Fibroblast of skin of right quadriceps (primary cell): ENCODE measurements at regions not wholly inside any gene's neighbourhood (a gene's known extent, or its start where the extent isn't known, plus 50 kb on each side); places are given as distances from the start of the nearest gene placed in this dataset.
"Not testable (repeated sequence)": the region's sequence is repeated elsewhere in the genome, so short reads cannot be mapped to it uniquely, and the experiment has no call there.

Experiments used
- DNase-seq: peaks from one replicate; pipeline ENCODE4 v3.0.0-alpha.2; 2013

- DNase-seq = no peak
Observed at GRCh38 chr5:34538026-34538672, 118.0 kb upstream of the RAI14 start.

DNA sequence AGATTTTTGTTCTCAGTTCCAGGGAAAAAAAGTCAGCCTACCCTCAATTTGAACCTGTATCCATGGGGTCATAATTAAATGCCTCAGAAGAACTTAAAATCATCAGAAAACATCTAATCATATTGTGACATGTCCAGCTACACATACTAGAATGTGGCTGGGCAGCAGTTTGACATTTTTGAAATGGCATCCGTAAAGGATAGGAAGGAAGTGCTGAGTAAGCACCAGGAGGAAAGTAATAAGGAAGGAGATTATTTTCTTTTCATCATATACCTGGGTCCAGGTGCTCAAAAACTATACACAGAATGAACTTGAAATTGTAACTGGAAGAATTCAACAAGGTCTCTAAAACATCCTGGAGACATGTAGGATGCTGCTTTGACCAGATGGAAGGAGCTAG, 116.9 kb upstream of the RAI14 start:
- no peak for DNase-seq

DNA sequence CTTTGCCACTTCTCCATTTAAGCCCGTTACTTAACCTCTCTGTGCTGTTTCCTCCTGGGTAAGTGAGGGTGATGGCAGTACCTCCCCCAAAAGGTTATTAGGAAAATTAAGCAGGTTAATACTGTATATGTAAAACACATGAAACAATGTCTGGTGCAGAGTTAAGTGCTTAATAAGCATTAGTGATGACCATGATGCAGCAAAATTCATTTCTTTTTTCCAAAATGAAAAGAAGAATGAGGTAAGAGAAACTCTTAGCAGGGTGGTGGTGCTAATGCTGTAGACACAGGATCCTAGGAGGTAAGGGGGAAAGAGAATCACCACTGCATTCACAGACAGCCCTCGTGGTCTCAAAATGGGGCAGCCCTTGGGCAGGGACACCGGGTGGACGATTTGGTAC, 115.1 kb upstream of the RAI14 start:
- no peak for DNase-seq

DNA sequence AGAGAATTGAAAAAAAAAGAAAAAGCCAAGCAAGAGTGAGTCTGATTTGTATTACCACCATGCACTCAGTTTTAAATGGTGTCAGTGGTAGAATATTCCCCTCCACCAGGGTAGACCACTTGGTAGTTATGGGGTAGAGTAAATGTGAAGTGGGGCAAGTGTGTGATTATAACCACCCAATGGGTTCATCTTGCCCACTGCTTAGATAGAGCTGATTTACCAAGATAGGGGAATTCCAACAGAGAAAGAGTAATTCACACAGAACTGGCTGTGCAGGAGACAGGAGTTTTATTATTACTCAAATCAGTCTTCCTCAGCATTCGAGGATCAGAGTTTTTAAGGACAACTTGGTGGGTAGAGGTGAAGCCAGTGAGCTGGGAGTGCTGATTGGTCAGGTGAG, 113.3 kb upstream of the RAI14 start:
- DNase-seq = no peak

DNA sequence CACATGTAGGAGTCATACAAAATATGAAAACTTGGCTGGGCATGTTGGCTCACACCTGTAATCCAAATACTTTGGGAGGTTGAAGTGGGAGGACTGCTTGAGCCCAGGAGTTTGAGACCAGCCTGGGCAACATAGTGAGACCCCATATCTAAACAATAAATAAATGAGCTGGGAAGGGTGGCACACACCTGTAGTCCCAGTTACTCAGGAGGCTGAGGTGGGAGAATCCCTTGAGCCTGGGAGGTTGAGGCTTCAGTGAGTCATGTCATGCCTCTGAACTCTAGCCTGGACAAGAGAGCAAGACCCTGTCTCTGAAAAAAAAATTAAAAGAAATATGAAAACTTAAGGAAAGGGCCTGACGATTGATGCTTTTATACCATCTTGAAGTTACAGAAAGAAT, 112.4 kb upstream of the RAI14 start:
- DNase-seq = no peak

GRCh38 chr5:34544403-34544802, 111.7 kb upstream of the RAI14 start:
- no peak for DNase-seq

DNA sequence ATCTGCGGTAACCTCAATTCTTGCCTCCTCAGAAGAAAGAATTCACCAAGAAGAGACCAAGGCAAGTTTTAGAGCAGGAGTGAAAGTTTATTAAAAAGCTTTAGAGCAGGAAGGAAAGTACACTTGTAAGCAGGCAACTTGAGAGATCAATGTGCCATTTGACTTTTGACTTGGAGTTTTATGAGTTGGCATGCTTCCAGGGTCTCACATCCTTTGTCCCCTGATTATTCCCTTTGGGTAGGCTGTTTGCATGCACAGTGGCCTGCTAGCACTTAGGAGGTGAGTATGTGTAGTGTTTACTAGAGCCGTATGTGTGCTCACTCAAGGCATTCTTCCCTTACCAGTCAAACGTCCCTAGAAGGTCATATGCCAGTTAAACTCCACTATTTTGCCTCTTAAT, 111.0 kb upstream of the RAI14 start:
- DNase-seq = no peak

DNA sequence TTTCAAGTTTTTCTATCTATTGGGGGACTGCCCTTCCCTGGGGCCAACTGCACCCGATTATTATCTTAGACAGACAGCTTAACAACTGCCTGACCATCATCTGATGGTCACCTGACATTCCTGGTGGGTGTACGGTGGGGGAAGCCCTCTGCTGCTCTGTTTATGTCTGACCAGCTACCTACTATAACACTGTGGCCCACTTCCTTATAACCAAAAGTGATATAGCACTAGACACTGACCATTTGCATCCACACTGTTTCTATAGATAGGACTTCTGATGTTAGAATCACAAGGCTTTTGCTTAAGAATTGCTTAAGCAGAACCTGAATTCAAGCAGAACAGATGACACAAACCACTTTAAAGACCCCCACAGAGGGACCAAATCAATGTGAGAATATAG, 110.5 kb upstream of the RAI14 start:
- no peak for DNase-seq

- no peak for DNase-seq
Observed at GRCh38 chr5:34547300-34548085, 108.6 kb upstream of the RAI14 start.

- no peak for DNase-seq
Observed at GRCh38 chr5:34548086-34548403, 108.1 kb upstream of the RAI14 start.

- DNase-seq = no peak
Observed at GRCh38 chr5:34550247-34550646, 105.9 kb upstream of the RAI14 start.

DNA sequence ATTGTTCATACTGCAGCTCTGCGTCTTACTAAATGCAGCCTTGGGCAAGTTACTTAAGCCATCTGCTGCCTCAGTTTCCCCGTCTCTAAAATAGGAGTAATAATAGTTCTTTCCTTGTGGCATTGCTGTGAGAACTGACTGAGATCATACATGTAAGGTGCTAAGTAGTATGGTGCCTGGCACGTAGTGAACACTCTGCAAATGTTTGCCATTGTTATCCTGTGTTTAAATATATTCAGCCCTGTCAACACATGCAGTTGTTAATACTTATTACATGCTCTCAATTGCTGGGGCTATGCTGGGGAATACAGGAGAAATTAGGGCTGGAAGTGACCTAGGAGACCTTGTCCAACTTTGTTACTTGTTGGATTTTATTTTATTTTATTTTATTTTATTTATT, 105.2 kb upstream of the RAI14 start:
- no peak for DNase-seq

GRCh38 chr5:34551911-34552433, 104.2 kb upstream of the RAI14 start:
- DNase-seq = no peak

GRCh38 chr5:34552686-34553085, 103.4 kb upstream of the RAI14 start:
- no peak for DNase-seq

GRCh38 chr5:34553581-34553980, 102.5 kb upstream of the RAI14 start:
- no peak for DNase-seq

GRCh38 chr5:34554641-34555040, 101.5 kb upstream of the RAI14 start:
- no peak for DNase-seq

- no peak for DNase-seq
Observed at GRCh38 chr5:34555699-34556508, 100.2 kb upstream of the RAI14 start.

- DNase-seq = no peak
Observed at GRCh38 chr5:34556509-34556782, 99.7 kb upstream of the RAI14 start.

DNA sequence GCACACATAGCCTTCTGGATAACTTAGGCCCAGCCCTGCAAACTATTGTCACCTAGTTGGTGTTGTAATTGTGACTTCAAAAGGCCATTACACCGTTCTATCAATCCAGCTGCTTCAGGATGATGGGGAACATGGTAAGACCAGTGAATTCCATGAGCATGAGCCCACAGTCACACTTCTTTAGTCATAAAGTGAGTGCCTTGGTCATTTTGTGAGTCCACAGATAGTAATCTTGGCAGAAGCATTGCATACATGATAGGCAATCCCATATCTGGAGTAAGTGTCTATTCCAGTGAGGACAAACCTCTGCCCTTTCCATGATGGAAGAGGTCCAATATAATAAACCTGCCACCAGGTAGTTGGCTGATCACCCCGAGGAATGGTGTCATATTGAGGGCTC, 94.5 kb upstream of the RAI14 start:
- DNase-seq = not testable (repeated sequence)

DNA sequence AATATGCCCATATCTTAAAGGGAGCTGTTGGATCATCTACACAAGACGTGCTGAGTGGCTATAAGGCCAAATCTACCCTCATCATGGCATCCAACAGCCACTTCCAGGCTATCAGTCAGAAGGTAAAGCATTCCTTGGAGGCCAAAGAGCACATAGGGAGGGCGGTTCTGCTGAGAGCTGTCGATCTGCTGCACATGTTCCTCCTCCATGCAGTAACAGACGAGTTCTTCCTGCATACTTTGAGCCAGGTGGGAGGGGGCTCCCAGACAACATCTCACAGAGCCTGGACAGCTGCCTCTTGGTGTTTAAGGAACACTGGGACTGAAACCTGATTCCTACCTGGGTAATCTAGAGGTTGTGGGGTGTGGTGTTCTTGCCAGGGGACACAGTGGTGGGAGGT, 93.3 kb upstream of the RAI14 start:
- no peak for DNase-seq

DNA sequence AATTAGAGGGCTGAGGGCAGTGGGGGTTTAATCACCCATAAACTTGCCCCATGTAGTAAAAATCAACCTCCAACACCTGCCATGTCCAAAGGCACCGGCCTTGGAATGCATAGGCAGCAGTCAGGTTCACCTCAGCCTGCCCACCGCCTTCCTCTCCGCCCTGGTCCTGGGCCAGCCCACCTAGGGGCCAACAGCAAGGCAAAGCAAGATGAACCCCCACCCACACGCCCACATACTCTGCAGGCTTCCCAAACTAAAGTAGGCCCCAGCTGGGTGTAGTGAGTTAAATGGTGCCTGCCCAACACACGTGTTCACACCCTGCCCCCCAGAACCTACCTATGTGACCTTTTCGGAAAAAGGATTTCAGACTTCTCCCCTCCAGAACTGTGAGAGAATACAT, 92.9 kb upstream of the RAI14 start:
- DNase-seq = no peak

DNA sequence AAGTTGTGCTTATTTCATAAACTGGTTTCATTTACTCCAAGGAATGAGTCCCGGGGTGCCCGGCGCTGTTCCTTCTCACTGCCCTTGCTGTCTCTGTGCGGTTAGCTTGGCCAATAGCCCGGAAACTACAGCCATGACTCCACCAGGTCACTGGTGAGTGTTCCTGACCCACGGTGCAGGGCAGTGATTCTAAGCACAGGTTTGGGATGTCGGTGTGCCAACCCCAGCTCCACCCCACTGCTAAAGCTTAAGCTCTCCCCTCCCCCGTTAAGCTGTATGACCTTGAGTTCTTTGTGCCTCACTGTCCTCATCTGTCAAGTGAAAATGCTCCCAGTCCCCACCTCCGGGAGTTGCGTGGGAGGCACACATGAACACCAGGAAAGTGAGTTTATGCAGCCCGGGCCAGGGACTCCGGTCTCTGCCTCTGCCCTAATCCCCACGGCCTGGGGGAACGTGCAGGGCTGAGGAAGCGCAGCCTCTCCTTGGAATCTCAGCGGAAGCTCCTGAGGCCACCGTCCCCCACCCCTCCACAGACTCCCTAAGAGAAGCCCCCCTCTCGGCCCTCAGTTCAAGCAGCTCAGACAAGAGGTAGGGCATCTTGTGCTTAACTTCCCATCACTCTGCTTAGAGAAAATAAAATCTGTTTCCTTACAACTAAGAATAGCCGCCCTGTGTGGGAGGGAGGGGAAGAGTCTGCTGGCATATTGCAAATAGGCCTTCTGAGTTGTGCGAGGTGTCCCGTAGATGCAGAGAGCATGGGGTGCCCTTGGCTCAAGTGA, 92.0 kb upstream of the RAI14 start:
- DNase-seq = no peak

DNA sequence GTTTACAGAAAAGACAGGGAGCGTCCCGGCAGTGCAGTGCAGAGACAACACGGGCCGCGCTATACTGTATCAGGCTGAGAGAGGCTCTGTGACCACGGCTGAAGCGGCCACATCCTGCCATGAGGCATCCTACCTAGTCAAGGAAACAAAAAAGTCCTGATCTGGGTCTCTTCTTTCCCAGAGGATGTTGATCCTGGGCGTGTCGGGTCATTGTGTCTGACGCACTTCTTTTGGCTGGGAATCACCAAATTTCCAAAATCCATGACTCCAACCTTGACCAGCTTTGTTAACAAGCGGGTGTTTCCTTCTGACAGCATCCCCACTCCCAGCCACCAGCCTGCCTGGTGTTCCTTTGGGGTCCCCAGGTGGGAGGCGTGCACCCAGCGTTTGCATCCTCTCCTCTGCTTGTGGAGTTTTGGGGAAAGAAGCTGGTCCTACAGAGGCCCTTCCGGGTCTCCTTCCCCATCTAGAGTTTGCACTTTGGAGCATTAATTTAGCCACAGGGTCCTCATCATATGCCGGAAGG, 91.4 kb upstream of the RAI14 start:
- no peak for DNase-seq
